Skeletal muscle satellite cell (primary cell): ENCODE measurements at regions not wholly inside any gene's neighbourhood (a gene's known extent, or its start where the extent isn't known, plus 50 kb on each side); places are given as distances from the start of the nearest gene placed in this dataset.

Experiments
- H3K27me3 ChIP-seq: 2 replicates; pipeline ENCODE4 v1.7.0; 2013; ENCODE audit warnings: low read length; ENCODE audit not compliant: control insufficient read depth, insufficient read depth
- H3K36me3 ChIP-seq: 2 replicates; pipeline ENCODE4 v1.7.0; 2013; ENCODE audit warnings: mild to moderate bottlenecking, control low read depth, low read length; ENCODE audit not compliant: insufficient read depth
- H3K4me1 ChIP-seq: 2 replicates; pipeline ENCODE4 v1.7.0; 2013; ENCODE audit warnings: low read length; ENCODE audit not compliant: control insufficient read depth, insufficient read depth
- H3K4me2 ChIP-seq: 2 replicates; pipeline ENCODE4 v1.7.0; 2013; ENCODE audit warnings: mild to moderate bottlenecking, low read length
- H3K4me3 ChIP-seq: 2 replicates; pipeline ENCODE4 v1.7.0; 2013; ENCODE audit warnings: low read length
- H3K9ac ChIP-seq: 2 replicates; pipeline ENCODE4 v1.7.0; 2013; ENCODE audit warnings: mild to moderate bottlenecking, low read depth, low read length, moderate library complexity
- H3K9me3 ChIP-seq: replicated peaks from 2 replicates; pipeline ENCODE4 v1.7.0; 2013; ENCODE audit warnings: mild to moderate bottlenecking, control low read depth, low read length

DNA sequence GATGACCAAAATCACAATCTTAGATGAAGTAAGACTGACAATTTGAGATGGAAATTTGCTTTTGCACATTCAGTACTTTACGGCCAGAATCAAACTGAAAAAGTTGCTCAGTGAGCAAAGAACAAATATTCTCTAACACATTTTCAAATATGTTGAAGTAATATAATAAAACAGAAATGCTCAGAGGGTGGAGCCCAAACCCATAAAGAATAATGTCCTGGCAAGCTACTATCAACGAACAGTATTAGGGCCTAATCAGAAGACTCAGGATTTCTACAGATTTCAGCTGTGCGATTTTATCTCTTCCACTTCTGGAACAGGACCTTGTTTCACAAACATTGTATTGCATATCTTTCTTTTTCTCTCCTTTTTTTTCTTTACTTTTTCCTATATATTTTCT is 505.0 kb downstream of the TECRL start:
- no peaks in the 10 kb centered on the region for H3K36me3 ChIP-seq
- H3K4me2 ChIP-seq: no peak overlapping the region
- no peaks in the 10 kb centered on the region for H3K27me3 ChIP-seq
- H3K9ac ChIP-seq: no peak overlapping the region
- no peak overlapping the region for H3K4me3 ChIP-seq
- no peaks in the 10 kb centered on the region for H3K4me1 ChIP-seq
- H3K9me3 ChIP-seq: peaks cover 3% of the 10 kb centered on the region

DNA sequence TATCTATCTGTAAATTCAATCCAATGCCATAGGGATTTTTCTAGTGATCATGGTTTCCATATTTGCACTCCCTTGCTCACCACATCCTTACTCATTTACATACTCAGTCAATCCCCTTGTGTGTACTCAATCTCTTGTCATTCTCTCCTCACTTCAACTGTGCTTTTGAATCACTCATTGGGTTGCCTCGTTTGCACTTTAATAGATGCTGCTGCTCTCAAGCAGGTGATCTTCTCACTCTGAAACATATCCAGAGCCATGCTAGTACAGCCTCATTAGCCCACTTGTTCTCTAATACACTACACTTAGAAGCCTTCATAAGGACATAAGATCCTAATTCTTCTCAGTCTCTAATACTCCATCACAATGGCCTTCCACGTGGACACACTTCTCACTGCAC is 507.9 kb downstream of the TECRL start:
- H3K36me3 ChIP-seq: no peaks in the 10 kb centered on the region
- no peaks in the 10 kb centered on the region for H3K27me3 ChIP-seq
- H3K9me3 ChIP-seq: peaks cover 3% of the 10 kb centered on the region
- H3K4me2 ChIP-seq: no peak overlapping the region
- no peak overlapping the region for H3K4me3 ChIP-seq
- no peaks in the 10 kb centered on the region for H3K4me1 ChIP-seq
- no peak overlapping the region for H3K9ac ChIP-seq

DNA sequence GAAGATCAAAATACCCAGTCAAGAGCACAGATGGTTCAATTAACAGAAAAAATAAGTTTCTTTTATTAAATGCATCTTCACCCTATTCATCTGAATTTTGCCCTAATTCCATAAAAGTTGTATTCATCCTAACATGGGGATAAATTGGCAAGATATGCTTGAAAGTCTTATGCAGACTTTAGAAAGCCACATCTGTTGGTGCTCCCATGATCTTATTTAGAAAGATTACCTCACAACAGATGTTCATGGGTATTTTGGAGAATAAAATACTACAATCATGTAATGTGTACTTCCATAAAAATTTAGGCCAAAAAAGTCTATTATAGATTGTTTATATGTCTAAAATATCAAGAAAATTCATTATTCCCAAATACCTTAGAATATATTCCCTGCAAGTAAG is 510.3 kb downstream of the TECRL start:
- Histone ChIP-seq H3K9ac (no peak overlapping the region), H3K36me3 (no peaks in the 10 kb centered on the region), H3K4me2 (no peak overlapping the region), H3K9me3 (no peaks in the 10 kb centered on the region), H3K27me3 (no peaks in the 10 kb centered on the region), H3K4me1 (no peaks in the 10 kb centered on the region), H3K4me3 (no peak overlapping the region)

DNA sequence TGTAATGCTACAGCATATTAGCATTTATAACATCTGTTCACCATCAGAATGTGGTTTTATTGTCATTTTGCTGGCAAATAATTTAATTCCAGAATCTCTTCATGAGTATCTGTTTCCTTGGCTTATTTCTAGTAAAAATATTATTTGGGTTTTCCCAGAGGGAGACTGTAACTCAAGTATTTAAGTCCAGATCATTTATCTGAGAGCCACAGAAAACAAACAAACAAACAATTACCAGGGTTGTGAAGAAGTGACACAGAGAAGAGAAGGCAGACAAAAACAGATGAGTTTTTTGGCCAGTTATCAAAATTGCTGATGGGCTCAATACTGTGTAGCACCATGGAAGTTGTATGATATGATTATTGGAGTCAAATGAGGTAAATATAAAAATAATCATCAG is 515.1 kb downstream of the TECRL start:
- Histone ChIP-seq H3K9ac (no peak overlapping the region), H3K36me3 (no peaks in the 10 kb centered on the region), H3K27me3 (no peaks in the 10 kb centered on the region), H3K4me3 (no peak overlapping the region), H3K9me3 (peaks cover 3% of the 10 kb centered on the region), H3K4me1 (no peaks in the 10 kb centered on the region), H3K4me2 (no peak overlapping the region)

DNA sequence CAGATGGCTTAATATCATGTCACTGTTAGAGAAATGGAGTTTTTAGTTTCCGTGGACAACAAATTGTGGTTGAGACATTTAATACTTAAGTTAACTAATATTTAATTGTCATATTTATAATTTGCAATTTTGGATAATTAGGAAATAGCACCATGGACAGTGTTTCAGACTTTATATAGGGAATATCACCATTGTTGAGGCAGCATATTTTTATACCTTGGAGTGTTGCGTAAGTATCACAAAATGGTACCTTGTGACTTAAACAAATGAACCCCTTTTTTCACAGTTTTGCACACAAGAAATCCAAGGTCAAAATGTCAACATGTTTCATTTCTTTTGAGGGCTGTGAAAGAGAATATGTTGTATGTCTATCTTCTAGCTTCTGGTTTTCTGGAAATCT is 539.9 kb downstream of the TECRL start:
- Histone ChIP-seq H3K4me1 (no peaks in the 10 kb centered on the region), H3K4me3 (no peak overlapping the region), H3K27me3 (no peaks in the 10 kb centered on the region), H3K9me3 (peaks cover 7% of the 10 kb centered on the region), H3K4me2 (no peak overlapping the region), H3K36me3 (no peaks in the 10 kb centered on the region), H3K9ac (no peak overlapping the region)

DNA sequence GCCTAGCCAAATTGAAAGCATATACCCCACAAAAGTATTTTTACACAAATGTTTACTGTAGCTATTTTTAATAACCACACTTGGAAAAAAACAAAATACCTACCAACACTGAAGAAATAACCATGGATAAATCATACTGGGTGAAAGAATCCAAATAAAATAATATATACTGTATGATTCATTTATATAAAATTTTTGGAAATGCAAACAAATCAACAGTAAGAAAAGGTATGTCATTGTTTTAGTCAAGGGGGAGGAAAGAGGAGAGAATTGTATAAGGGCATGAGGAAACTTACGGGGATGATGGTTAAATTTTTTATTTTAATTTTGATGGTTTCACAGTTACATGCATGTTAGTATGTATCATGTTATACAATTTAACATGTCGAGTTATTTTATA is 557.8 kb downstream of the TECRL start:
- Histone ChIP-seq H3K9me3 (no peaks in the 10 kb centered on the region), H3K4me1 (no peaks in the 10 kb centered on the region), H3K27me3 (no peaks in the 10 kb centered on the region)

DNA sequence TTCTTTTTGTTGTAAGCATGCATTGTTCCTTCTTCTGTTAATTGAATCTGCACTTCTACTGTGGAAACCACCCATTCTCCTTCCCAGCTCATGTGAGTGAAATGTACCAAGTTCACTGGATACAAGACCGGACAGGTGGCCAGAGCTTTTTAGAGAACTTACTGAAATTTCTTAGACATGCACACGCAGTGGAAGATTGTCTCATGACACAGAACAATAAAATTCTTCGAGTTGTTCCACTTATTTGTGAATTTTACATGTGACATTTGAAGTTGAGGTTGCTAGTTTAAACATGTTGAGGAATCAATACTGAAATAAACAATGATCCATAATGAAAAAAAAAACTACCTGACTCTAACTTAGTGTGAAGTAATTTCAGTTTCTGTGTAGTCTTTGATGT is 568.0 kb downstream of the TECRL start:
- no peak overlapping the region for H3K4me3 ChIP-seq
- H3K36me3 ChIP-seq: no peaks in the 10 kb centered on the region
- H3K9me3 ChIP-seq: no peaks in the 10 kb centered on the region
- H3K27me3 ChIP-seq: no peaks in the 10 kb centered on the region
- no peak overlapping the region for H3K9ac ChIP-seq
- no peak overlapping the region for H3K4me2 ChIP-seq
- no peaks in the 10 kb centered on the region for H3K4me1 ChIP-seq

More for the DNA sequence above, 557.8 kb downstream of the TECRL start:
- H3K4me3 ChIP-seq: no peak overlapping the region
- no peak overlapping the region for H3K9ac ChIP-seq
- no peaks in the 10 kb centered on the region for H3K36me3 ChIP-seq
- H3K4me2 ChIP-seq: no peak overlapping the region

DNA sequence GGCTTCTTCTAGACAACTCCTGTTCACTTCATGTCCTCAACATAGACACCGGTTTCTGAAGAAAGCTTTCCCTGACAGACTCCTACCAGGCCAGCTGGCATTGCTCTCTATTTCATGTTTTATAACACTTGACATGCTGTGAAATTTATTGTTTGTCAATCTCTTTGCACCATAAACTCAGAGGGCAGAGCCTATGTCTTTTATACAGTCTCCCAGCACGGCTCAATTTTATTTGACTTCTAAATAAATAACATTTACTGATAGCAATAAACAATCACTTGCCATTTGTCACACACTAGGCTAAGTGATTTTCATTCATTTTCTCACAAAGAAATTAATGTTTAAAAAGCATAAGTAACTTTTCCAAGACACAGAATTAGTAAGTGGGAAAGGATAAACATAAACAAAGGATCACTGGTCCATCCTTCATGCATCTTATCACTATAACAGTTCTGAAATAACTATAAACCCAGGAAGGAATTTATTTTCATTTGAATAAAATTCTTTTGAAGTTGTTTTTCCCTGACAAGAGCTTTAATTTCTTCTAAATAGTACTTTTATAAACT is 577.6 kb downstream of the TECRL start:
- Histone ChIP-seq H3K4me2 (no peak overlapping the region), H3K9me3 (no peaks in the 10 kb centered on the region), H3K27me3 (no peaks in the 10 kb centered on the region), H3K36me3 (no peaks in the 10 kb centered on the region), H3K9ac (no peak overlapping the region), H3K4me1 (no peaks in the 10 kb centered on the region), H3K4me3 (no peak overlapping the region)

DNA sequence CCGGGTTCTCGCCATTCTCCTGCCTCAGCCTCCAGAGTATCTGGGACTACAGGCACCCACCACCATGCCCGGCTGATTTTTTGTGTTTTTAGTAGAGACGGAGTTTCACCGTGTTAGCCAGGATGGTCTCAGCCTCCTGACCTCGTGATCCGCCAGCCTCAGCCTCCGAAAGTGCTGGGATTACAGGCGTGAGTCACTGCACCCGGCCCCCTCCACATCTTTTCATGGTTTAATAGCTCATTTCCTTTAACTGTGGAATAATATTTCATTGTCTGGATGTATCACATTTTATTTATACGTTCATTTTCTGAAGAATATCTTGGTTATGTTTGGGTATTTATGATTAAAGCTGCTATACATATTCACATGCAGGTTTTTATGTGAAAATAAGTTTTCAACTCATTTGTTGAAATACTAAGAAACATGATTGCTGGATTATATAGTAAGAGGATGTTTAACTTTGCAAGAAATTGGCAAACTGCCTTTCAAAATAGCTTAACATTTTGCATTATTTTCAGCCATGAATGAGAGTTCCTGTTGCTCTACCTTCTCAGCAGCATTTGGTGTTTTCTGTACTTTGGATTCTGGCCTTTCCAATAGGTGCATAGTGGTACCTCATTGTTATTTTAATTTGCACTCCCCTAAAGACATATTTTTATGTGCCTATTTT is 591.9 kb downstream of the TECRL start:
- H3K9ac ChIP-seq: no peak overlapping the region
- H3K4me3 ChIP-seq: no peak overlapping the region
- H3K4me1 ChIP-seq: no peaks in the 10 kb centered on the region
- H3K36me3 ChIP-seq: no peaks in the 10 kb centered on the region
- no peak overlapping the region for H3K4me2 ChIP-seq
- H3K9me3 ChIP-seq: peaks cover 5% of the 10 kb centered on the region
- H3K27me3 ChIP-seq: no peaks in the 10 kb centered on the region

DNA sequence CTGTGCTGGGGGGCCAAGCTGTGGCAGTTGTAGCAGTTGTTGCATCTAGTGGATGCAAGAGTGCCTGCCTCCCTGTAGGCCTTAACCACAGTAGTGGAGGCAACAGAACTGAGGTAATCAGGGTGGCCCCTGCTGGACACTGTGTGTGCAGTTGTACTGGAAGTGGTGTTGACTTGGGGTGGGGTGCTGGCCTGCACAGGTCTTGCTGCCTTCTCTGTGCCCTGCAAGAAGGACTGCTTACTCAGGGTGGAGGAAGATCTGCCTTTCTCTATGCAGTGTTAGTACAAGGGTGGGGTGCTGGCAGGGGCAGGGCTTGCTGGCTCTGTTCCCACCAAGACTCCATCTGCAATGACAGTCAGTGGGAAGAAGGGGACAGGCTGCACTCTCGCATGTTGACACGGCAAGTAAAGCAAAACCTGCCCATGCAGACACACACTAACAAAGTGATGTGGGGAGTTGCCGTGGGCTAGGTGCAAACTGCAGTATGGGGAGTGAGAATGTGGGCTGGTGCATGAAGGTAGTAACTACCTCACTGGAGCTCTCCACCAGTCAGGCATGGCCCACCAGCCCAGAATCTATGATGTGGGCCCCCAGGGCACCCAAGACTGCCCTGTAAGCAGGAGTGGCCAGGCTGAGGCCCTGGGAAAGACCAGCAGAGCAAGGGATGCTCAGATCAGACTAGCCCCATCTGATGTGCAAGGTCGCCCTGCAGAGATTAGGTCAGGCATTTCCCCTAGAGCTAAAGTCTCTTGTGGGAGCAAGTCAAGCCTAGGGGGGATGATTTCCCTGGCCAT is 594.9 kb downstream of the TECRL start:
- Histone ChIP-seq H3K27me3 (no peaks in the 10 kb centered on the region), H3K9me3 (peaks cover 5% of the 10 kb centered on the region), H3K4me1 (no peaks in the 10 kb centered on the region), H3K4me2 (no peak overlapping the region), H3K9ac (no peak overlapping the region), H3K36me3 (no peaks in the 10 kb centered on the region), H3K4me3 (no peak overlapping the region)

DNA sequence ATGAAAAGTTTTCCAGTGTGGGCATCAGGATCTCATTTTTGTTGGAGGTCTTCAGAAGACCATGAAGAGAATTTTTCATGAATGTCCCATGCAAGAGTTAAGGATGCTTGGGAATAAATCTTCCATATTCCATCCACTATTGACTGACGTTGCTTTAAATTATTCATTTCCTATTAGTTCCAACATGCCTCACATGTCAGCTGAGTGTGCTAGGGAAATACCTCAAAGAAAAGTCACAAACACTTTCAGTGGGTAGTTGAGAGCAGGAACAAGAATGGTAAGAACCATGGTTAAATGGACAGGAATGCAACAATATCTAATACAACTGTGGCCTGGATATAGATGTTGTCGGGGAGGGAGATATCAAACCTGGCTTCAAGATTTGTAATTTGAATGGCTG is 610.1 kb downstream of the TECRL start:
- Histone ChIP-seq H3K9me3 (peaks cover 5% of the 10 kb centered on the region), H3K36me3 (no peaks in the 10 kb centered on the region), H3K4me3 (no peak overlapping the region), H3K9ac (no peak overlapping the region), H3K4me1 (no peaks in the 10 kb centered on the region), H3K27me3 (no peaks in the 10 kb centered on the region), H3K4me2 (no peak overlapping the region)

DNA sequence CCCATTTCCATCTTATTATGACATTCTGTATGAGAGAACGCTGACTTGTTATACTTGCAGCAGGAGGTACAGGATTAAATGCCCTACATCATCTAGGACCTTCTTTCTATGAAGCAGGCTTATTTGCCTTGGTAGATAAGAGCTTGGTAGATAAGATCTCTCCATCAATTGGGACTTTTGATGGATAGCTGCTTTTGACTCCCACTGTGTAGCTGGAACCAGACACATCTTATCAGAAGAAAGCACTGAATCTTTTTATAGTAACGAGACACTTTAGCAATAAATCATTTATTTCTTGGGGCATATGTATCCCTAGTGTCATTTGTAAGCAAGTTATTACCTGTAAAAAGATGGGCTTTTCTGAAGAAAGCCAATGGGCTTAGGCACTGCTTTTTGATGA is 613.9 kb downstream of the TECRL start:
- Histone ChIP-seq H3K4me2 (no peak overlapping the region), H3K9me3 (peaks cover 5% of the 10 kb centered on the region), H3K27me3 (no peaks in the 10 kb centered on the region)

More for the DNA sequence above, 613.9 kb downstream of the TECRL start:
- no peaks in the 10 kb centered on the region for H3K36me3 ChIP-seq
- no peaks in the 10 kb centered on the region for H3K4me1 ChIP-seq
- no peak overlapping the region for H3K9ac ChIP-seq
- H3K4me3 ChIP-seq: no peak overlapping the region
